GM19239 (cell line): ENCODE measurements at regions not wholly inside any gene's neighbourhood (a gene's known extent, or its start where the extent isn't known, plus 50 kb on each side); places are given as distances from the start of the nearest gene placed in this dataset.
"Not testable (repeated sequence)": the region's sequence is repeated elsewhere in the genome, so short reads cannot be mapped to it uniquely, and the experiment has no call there.

ENCODE experiments used
- DNase-seq: peaks from one replicate; pipeline ENCODE4 v3.0.0; 2011; ENCODE audit warnings: low spot score; ENCODE audit not compliant: insufficient read length
- FAIRE-seq: peaks from 2 replicates; lab custom pipeline; 2011; peaks lifted over from hg19 to GRCh38; lab: Jason Lieb, UNC

DNA sequence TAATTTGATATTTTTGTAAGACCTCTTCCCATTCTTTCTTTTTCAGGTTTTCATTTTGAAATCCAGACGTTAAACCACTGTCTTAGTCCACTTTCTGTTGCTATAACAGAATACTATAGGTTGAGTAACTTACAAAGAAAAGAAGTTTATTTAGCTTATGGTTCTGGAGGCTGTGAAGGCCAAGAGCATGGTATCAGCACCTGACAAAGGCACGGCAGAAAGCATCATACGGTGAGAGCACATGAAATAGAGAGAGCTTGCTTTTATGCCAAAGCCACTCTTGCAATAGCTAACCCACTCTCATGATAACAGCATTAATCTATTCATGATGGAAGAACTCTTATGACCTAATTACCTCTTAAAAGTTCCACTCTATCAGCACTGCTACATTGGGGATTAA lies 255.6 kb upstream of the PDE4D start:
- no peak for FAIRE-seq
- DNase-seq: no peak

DNA sequence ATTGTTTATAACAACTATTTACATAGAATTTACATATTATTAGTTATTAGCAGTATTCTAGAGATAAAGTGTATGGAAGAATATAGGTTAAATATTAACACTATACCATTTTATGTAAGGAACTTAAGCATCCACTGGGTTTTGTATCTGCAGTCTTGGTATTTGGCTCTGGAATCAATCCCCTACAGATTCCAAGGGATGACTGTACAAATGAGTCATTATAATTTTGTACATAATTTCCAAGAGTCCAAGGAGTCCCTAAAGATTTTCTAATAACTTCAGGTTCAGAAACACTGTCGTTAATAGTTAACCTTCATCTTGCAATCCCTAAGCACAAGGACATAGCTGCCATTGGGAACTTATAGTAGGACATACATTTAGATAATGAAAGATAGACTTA lies 254.8 kb upstream of the PDE4D start:
- no peak for FAIRE-seq
- DNase-seq: no peak

DNA sequence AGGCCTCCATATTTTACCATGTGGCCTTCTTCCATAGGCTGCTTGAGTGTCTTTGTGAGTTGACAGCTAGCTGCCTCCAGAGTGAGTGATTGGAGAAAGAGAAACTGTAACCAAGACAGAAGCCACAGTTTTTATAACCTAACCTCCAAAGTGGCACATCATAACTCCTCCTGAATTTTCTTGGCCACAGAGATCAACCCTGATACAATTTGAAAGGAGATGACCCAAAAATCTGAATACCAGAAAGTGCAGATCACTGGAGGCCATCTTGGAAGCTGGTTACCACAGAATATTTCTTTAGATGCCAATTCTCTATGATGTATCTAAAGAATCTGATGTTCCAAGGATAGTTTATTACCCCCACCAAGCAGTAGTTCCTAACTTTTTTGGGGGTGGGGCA lies 254.3 kb upstream of the PDE4D start:
- DNase-seq (no peak), FAIRE-seq (no peak)

DNA sequence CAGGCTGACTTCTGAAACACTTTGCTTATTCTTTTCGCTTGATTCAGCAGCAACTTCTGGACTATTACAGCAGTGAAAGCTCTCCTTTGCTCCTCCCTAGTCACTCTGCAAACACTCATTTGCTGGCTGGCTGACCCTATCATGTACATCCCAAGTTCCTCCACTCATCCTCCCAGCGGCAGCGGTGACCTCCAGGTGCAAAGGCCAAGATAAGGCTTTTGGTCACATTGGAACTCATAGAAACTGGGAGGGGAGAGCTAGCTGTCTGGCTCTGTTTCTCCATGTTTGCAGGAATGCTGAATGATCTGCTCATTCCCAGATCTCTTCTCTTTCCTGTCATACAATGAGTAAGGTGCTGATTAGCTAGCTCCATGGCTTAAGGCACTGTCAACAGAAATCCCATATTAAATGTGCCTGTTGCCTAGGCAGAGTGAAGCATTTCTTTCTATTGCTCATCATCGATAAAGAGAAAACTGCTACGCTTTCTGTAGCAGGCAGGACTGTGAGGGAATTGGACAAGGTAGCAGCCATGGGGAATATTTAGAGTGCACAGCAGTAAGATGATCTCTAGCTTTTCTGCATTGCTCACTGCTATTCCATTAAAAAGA lies 250.5 kb upstream of the PDE4D start:
- FAIRE-seq (no peak), DNase-seq (no peak)

DNA sequence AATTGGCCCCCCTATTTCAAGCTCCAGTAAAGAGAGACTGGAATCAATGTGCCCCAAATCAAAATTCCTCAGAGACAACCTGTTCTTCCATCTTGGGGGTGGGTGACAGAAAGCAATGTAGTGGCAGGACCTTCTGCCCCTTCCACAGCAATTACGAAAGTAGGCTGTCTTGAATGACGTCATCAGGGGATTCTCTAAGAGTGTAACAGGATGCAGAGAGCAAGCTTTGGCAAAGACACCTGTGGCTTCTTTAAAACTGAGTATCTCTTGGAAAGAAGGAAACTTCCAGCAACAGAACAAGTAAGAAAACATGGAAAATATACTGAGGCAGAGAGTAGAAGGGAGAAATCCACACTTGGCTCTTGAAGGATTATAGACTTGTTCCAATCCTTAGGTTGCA lies 247.6 kb upstream of the PDE4D start:
- FAIRE-seq: no peak
- DNase-seq: no peak

DNA sequence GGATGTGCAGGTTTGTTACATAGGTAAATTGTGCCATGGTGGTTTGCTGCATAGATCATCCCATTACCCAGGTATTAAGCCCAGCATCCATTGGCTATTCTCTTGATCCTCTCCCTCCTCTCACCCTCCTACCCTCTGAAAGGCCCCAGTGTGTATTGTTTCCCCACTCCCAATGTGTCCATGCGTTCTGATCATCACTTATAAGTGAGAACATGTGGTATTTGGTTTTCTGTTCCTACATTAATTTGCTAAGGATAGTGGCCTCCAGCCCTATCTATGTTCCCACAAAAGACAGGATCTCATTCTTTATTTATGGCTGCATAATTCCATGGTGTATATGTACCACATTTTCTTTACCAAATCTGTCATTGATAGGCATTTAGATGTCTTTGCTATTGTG lies 243.3 kb upstream of the PDE4D start:
- FAIRE-seq (no peak), DNase-seq (no peak)

DNA sequence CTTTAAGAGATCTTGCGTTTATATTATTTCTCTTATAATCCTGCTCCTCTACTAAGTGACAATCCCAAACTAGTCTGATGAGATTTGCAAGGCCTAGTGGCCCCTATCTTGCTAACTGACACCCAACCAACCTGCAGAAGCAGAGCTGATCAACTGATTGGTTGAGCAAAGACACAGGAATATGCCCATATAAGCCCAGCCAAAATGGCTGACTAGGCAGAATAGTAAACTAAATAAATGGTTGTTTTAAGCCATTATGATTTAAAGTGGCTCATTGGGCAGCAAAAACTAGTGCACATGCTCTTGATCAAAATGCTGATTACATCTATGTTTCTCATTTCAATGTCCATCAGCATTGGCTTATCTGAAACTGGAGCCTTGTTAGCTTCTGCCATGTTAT lies 238.0 kb upstream of the PDE4D start:
- FAIRE-seq (no peak), DNase-seq (no peak)

DNA sequence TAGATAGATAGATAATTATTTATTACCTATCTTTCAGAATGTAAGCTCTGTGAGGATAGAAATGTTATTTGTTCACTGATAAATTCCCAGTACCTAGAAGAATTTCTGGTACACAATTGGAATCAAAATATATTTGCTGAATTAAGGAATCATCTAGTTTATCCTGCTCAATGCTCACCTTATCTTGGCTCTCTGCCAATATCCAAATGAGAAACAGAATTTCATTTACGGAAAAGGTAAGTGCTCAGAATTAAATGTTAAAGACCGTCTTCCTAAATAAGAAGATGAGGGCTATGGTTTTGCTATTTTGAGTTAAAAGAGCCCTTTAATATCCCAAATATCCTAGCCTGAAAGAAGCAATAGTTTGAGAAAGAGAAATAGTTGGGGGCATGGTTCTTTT lies 232.1 kb upstream of the PDE4D start:
- FAIRE-seq (no peak), DNase-seq (no peak)

DNA sequence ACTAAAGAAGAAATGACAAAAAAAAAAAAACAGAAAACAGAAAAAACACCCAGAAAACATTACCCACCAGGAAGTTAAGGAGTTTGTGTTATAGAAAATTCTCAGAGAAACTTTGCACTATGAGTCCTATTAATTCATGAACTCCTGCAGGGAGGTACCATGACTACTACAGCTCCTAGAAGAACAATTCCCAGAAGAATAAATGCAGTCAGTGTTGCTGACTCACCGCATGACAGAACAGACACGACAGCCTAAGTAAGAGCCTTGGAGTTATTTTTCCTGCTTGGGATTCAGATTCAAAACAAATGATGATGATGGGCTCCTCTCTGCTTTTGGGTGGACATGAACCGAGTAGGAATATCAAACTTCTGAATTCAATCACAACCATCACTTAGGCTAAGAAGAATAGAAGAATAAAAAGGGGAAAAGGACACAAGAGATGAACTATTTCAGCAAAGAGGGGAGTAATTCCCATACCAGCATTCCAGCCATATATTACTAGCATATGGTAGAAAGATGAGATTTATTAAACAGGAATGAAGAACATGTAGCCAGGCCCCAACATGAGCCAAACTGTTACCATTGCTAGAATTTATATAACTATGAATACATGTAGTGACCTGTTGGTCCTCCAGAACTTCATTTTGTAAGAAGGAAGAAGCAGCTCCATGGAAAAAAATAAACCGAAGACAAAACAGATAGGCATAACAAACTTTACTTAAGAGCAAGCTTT lies 209.6 kb upstream of the PDE4D start:
- DNase-seq (no peak), FAIRE-seq (no peak)

DNA sequence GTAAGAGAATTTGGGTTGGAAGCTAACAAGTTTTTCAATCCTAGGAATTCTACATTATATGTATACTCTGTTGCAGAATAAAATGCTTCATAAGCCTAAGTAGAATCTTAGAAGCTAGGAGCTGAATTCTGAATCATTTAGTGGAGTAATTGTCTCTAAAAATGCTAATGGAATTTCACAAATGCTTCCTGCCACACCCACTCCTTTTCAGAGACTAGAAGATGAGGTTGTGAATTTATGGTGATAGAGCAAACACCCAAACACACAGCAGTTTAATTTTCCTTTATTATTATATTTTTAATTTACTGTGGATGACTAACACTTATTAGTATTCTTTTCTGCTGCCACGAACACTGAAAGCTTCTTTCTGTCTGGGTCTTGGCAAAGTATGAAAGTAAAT lies 208.0 kb upstream of the PDE4D start:
- FAIRE-seq (no peak), DNase-seq (no peak)

DNA sequence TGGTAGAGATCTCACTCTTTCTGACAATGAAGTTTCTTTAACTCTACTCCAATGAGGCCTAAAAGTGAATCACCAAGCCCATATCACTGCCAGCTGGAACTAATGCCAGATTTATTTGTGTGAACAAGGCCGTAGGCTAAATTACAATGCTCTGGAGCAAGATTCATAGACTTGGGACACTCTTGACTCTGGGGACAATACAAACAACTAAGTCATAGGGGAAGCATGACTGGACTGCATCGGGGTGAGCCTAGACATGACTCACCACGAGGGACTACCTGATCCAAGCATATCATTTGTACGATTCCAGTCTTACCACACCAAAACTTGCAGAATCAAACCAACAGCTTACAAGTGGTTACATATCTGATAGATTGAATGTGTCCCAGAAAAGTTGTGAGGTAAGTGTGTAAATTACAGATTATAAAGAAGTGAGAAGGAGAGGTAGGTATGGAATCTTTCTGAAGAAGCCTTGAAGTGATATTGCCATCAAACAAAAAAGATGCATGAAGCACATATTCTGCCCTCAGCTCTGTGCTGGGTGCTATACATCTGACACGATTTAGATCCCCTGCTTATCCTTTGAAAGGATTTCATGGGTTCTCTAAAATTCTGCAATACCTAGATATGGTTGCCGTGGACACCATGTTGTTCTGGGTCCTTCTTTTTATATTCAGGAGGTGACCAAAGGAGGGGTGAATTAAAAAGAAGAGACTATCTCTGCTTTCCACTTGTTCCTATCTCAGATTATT lies 199.3 kb upstream of the PDE4D start:
- no peak for DNase-seq
- FAIRE-seq: no peak

DNA sequence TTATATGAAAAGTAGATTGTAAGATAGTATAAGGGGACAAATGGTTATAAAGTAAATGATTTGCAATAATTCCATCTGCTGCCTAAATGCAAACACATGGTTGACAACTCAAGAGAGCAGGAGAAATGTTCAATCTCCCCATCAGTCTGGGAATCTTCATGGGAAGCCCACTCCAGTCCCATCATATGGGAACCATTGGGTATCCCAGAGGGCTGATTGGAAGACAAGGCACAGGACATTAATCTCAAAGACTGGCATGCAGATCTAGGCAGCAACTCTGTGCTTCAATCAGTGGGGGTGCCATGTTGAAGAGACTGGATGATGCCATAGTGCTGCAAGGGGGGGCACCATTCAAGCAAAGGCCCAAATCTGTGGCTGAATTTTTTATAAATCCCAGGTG lies 193.1 kb upstream of the PDE4D start:
- DNase-seq (no peak), FAIRE-seq (no peak)

DNA sequence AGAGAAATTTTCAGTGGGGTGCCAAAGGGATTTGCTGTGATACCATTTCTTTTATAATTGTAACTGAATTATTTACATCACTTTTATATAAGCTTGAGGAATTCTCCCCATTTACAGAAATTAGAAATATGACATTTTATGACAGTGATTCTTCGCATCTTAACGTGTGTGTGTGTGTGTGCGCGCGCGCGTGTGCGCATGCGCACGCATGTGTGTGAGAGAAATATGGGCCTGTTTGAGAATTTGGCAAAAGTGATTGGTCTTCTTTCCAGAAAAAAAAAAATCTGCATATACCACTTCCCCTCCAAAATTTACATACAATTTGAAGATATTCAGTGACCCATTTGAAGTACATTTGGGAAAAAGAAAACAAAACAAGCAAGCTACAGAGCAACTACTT lies 190.7 kb upstream of the PDE4D start:
- FAIRE-seq (no peak), DNase-seq (no peak)

DNA sequence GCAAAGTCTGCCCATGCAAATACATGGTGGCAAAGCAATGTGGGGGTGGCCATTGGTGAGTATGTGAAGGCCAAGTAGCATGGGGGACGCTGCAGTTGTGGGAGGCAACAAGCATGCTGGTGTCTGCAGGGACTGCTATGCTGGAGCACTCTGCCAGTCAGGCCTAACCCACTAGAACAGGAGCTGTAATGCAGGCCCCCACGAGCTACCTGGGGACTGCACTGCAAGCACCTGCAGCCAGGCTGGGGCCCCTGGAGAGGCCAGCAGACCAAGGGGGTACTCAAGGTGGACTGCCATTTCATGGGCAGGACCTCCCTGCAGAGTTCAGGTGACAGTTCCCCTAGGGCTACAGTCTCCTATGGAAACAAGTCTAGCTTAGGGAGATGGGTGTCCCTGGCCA lies 183.8 kb upstream of the PDE4D start:
- no peak for DNase-seq
- no peak for FAIRE-seq

DNA sequence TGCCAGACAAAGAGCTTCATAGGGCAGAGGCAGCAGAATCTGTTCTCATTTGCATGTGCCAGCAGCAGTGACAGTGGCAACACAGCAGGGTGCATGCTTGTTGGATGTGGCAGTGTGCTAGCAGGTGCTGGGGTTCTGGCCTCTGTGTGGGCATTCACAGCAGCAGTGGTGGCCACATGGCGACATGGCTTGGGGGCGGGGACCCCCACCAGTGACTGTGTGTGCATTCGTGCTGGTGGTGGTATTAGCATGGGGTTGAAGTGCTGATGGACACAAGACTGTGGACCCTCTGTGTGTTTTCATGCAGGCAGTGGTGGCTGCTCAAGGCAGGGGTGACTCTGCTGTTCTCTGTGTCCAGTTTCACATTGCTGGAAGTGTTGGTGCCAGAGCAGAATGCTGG lies 183.2 kb upstream of the PDE4D start:
- FAIRE-seq (no peak), DNase-seq (no peak)

DNA sequence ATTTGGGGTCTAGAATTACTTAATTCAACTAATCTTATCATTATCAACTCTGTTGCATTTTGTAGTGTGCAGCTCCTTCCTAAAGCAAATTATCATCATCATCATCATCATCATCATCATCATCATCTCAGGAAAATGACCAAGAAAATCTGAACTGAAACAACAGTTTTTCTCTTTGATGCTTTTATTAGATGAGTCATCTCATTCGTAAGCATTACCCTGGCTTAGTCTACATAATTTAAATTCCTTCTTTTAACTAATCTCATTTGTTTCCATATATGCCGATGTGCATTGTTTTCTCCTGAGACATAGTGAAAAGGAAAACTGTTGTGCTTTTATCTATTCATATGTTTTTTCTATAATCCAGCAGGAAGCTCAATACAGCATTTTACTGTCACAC lies 173.0 kb upstream of the PDE4D start:
- DNase-seq: no peak

DNA sequence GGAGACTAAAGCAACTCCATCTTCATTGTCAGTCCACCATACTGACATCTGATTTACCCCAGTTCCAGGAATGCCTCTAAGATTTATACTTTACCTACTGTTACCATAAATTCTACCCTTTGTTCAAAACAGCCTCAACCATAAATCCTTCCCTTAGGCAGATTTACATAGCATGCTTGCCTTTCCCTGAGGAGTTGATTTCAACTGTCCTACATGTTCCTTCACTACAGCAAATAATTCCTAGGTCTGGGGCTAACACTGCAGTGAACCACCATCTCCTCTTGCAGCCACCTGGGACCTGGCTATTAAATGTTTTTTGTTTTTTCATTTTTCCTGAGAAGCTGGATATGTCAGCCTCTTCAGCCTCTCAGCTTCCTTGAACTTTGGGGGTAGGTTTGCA lies 166.9 kb upstream of the PDE4D start:
- no peak for DNase-seq
- FAIRE-seq: no peak

More for the DNA sequence above, 173.0 kb upstream of the PDE4D start:
- FAIRE-seq: no peak

DNA sequence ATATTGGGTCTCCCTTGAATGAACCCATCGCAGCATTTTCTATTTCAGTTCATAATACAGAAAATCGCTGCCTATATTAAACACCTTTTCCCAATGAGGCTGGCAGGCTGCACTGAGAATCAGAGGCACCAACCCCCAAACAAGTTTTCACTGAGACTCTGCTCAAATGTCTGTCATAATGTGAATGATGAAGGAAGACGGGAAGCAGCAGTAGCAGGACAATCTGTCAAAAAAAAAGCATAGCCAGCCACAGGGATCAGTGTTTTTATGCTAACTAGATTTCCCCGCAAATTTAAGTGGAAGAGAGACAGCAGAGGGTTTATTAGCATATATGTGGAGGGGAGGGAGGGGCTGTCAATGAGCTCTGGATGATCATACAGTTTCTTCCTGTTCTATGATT lies 162.7 kb upstream of the PDE4D start:
- no peak for FAIRE-seq
- DNase-seq: no peak

DNA sequence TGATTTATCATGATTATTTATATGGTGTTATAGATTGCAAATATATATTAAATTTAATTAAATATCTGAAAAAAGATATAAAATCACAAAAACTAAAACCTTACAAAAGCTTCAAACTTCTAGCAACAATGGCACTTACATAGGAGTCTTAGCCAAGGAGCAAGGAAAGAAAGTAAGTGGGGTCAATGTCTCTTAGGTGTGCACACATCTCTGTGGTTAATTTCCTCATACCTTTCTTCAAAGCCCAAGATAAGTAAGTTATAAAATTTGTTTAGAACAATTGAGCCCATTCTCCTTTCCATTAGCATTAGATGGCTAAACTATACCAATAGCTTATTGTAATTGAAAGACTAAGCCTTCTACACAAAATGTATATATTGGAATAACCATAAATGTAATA lies 161.6 kb upstream of the PDE4D start:
- DNase-seq: no peak
- FAIRE-seq: no peak

DNA sequence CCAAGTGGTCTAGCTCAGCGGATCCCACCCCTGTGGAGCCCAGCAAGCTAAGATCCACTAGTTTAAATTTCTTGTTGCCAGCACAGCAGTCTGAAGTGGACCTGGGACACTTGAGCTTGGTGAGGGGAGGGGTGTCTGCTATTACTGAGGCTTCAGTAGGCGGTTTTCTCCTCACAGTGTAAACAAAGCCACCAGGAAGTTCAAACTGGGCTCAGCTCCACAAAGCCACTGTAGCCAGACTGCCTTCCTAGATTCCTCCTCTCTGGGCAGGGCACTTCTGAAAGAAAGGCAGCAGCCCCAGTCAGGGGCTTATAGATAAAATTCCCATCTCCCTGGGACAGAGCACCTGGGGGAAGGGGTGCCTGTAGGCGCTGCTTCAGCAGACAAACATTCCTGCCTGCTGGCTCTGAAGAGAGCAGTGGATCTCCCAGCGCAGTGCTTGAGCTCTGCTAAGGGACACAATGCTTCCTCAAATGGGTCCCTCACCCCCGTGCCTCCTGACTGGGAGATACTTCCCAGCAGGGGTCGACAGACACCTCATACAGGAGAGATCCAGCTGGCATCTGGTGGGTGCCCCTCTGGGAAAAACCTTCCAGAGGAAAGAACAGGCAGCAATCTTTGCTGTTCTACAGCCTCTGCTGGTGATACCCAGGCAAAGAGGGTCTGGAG lies 148.6 kb upstream of the PDE4D start:
- FAIRE-seq, DNase-seq: not testable (repeated sequence)

DNA sequence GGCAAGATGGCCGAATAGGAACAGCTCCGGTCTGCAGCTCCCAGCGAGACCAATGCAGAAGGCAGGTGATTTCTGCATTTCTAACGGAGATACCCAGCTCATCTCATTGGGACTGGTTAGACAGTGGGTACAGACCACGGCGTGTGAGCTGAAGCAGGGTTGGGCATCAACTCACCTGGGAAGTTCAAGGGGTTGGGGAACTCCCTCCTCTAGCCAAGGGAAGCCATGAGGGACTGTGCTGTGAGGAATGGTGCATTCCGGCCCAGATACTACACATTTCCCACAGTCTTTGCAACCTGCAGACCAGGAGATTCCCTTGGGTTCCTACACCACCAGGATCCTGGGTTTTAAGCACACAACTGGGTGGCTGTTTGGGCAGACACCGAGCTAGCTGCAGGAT lies 148.0 kb upstream of the PDE4D start:
- not testable (repeated sequence) for FAIRE-seq, DNase-seq
